ENCODE measurements at regions not wholly inside any gene's neighbourhood (a gene's known extent, or its start where the extent isn't known, plus 50 kb on each side); places are given as distances from the start of the nearest gene placed in this dataset.

GRCh38 chr14:30484976-30485375, 74.0 kb upstream of the G2E3 start:
- Histone ChIP-seq H3K9ac (ENCODE audit: low read depth, low read length, poor library complexity, severe bottlenecking) (no peak overlapping the region), H3K27me3 (ENCODE audit: insufficient read depth, low read length, poor library complexity, severe bottlenecking) (no peaks in the 10 kb centered on the region), H3K4me3 (ENCODE audit: low read length, poor library complexity, severe bottlenecking) (no peak overlapping the region), H3K9me3 (ENCODE audit: insufficient read depth, low read depth, low read length) (no peaks in the 10 kb centered on the region), H3K4me2 (ENCODE audit: low read depth, low read length, poor library complexity, severe bottlenecking) (no peak overlapping the region), H3K4me1 (ENCODE audit: insufficient read depth, low read length, poor library complexity, severe bottlenecking) (no peaks in the 10 kb centered on the region), H3K9me2 (replicated peaks; ENCODE audit: low read depth, low read length) (no peaks in the 10 kb centered on the region), H2AFZ (ENCODE audit: low read length) (no peak overlapping the region), H3K36me3 (ENCODE audit: insufficient read depth, low read length) (no peaks in the 10 kb centered on the region), H4K20me1 (ENCODE audit: insufficient read depth, low read length, poor library complexity, severe bottlenecking) (no peaks in the 10 kb centered on the region), H3F3A (ENCODE audit: low read depth) (no peaks in the 10 kb centered on the region), H3K79me2 (ENCODE audit: insufficient read depth, low read length) (no peaks in the 10 kb centered on the region)
- TF ChIP-seq CTCF (conservative IDR thresholded peaks at IDR 0.05; ENCODE audit: low read length) = no peak
- TF ChIP-seq EZH2phosphoT487 (IDR thresholded peaks at IDR 0.05; ENCODE audit: borderline replicate concordance) = no peak

GRCh38 chr14:30496852-30497251, 62.1 kb upstream of the G2E3 start:
- H3K79me2 ChIP-seq (ENCODE audit: insufficient read depth, low read length) = no peaks in the 10 kb centered on the region
- TF ChIP-seq EZH2phosphoT487 (IDR thresholded peaks at IDR 0.05; ENCODE audit: borderline replicate concordance) = no peak
- TF ChIP-seq CTCF (conservative IDR thresholded peaks at IDR 0.05; ENCODE audit: low read length) = no peak
- H3K27me3 ChIP-seq (ENCODE audit: insufficient read depth, low read length, poor library complexity, severe bottlenecking) = no peaks in the 10 kb centered on the region
- no peaks in the 10 kb centered on the region for H3K9me3 ChIP-seq (ENCODE audit: insufficient read depth, low read depth, low read length)
- H3K4me3 ChIP-seq (ENCODE audit: low read length, poor library complexity, severe bottlenecking) = no peak overlapping the region
- H3K4me1 ChIP-seq (ENCODE audit: insufficient read depth, low read length, poor library complexity, severe bottlenecking) = no peaks in the 10 kb centered on the region
- H2AFZ ChIP-seq (ENCODE audit: low read length) = no peak overlapping the region
- H3K9ac ChIP-seq (ENCODE audit: low read depth, low read length, poor library complexity, severe bottlenecking) = no peak overlapping the region
- no peaks in the 10 kb centered on the region for H3F3A ChIP-seq (ENCODE audit: low read depth)
- no peak overlapping the region for H3K4me2 ChIP-seq (ENCODE audit: low read depth, low read length, poor library complexity, severe bottlenecking)
- H4K20me1 ChIP-seq (ENCODE audit: insufficient read depth, low read length, poor library complexity, severe bottlenecking) = no peaks in the 10 kb centered on the region
- no peaks in the 10 kb centered on the region for H3K9me2 ChIP-seq (replicated peaks; ENCODE audit: low read depth, low read length)
- H3K36me3 ChIP-seq (ENCODE audit: insufficient read depth, low read length) = no peaks in the 10 kb centered on the region

- H3K9ac ChIP-seq (ENCODE audit: low read depth, low read length, poor library complexity, severe bottlenecking) = no peak overlapping the region
- no peak overlapping the region for H2AFZ ChIP-seq (ENCODE audit: low read length)
- no peaks in the 10 kb centered on the region for H3K9me3 ChIP-seq (ENCODE audit: insufficient read depth, low read depth, low read length)
- no peaks in the 10 kb centered on the region for H3K36me3 ChIP-seq (ENCODE audit: insufficient read depth, low read length)
- no peaks in the 10 kb centered on the region for H3F3A ChIP-seq (ENCODE audit: low read depth)
- H4K20me1 ChIP-seq (ENCODE audit: insufficient read depth, low read length, poor library complexity, severe bottlenecking) = no peaks in the 10 kb centered on the region
- H3K4me1 ChIP-seq (ENCODE audit: insufficient read depth, low read length, poor library complexity, severe bottlenecking) = no peaks in the 10 kb centered on the region
- H3K4me2 ChIP-seq (ENCODE audit: low read depth, low read length, poor library complexity, severe bottlenecking) = no peak overlapping the region
- H3K9me2 ChIP-seq (replicated peaks; ENCODE audit: low read depth, low read length) = no peaks in the 10 kb centered on the region
- no peak overlapping the region for H3K4me3 ChIP-seq (ENCODE audit: low read length, poor library complexity, severe bottlenecking)
- H3K27me3 ChIP-seq (ENCODE audit: insufficient read depth, low read length, poor library complexity, severe bottlenecking) = no peaks in the 10 kb centered on the region
- no peak for TF ChIP-seq EZH2phosphoT487 (IDR thresholded peaks at IDR 0.05; ENCODE audit: borderline replicate concordance)
- no peak for TF ChIP-seq CTCF (conservative IDR thresholded peaks at IDR 0.05; ENCODE audit: low read length)
- H3K79me2 ChIP-seq (ENCODE audit: insufficient read depth, low read length) = no peaks in the 10 kb centered on the region
Observed at GRCh38 chr14:30499358-30499757, 59.6 kb upstream of the G2E3 start.

All from Loucy (cell line).